Mesenchymal stem cell (in vitro differentiated cells and primary cell): ENCODE measurements at regions not wholly inside any gene's neighbourhood (a gene's known extent, or its start where the extent isn't known, plus 50 kb on each side); places are given as distances from the start of the nearest gene placed in this dataset.

ENCODE experiments used
- DNase-seq: peaks from one replicate; pipeline ENCODE4 v3.0.0-alpha.2; 2013
- H2AFZ ChIP-seq: one replicate; pipeline ENCODE4 v1.6.1; 2013; ENCODE audit warnings: low read depth, mild to moderate bottlenecking, control low read depth, inconsistent platforms, low read length, moderate library complexity
- H2AK5ac ChIP-seq: 2 replicates; pipeline ENCODE4 v1.6.1; 2013; ENCODE audit warnings: low read length, moderate library complexity, mild to moderate bottlenecking, inconsistent platforms; ENCODE audit not compliant: severe bottlenecking
- H2BK120ac ChIP-seq: one replicate; pipeline ENCODE4 v1.6.1; 2013; ENCODE audit warnings: low read depth, mild to moderate bottlenecking, inconsistent platforms, low read length, moderate library complexity
- H2BK12ac ChIP-seq, 2 experiments: one replicate each; pipeline ENCODE4 v1.6.1; 2013; ENCODE audit warnings: inconsistent platforms in 2 of 2, low read length in 2 of 2, mild to moderate bottlenecking in 2 of 2, moderate library complexity in 2 of 2, control low read depth in 1 of 2
- H2BK15ac ChIP-seq: one replicate; pipeline ENCODE4 v1.6.1; 2013; ENCODE audit warnings: mild to moderate bottlenecking, low read depth, inconsistent platforms; ENCODE audit not compliant: poor library complexity, severe bottlenecking
- H2BK5ac ChIP-seq: 2 replicates; pipeline ENCODE4 v1.6.1; 2013; ENCODE audit warnings: low read depth, mild to moderate bottlenecking, low read length, control low read depth, inconsistent platforms; ENCODE audit not compliant: poor library complexity, severe bottlenecking
- H3K14ac ChIP-seq, 2 experiments: one replicate each; pipeline ENCODE4 v1.6.1; 2013; ENCODE audit warnings: inconsistent platforms in 2 of 2, low read length in 2 of 2, control low read depth in 1 of 2, mild to moderate bottlenecking in 1 of 2, moderate library complexity in 1 of 2
- H3K18ac ChIP-seq, 2 experiments: one replicate each; pipeline ENCODE4 v1.6.1; 2013; ENCODE audit warnings: inconsistent platforms in 2 of 2, low read length in 2 of 2, control low read depth in 1 of 2, low read depth in 1 of 2, mild to moderate bottlenecking in 1 of 2
- H3K23ac ChIP-seq, 2 experiments: one replicate each; pipeline ENCODE4 v1.6.1; 2013; ENCODE audit warnings: inconsistent platforms in 2 of 2, low read length in 2 of 2, mild to moderate bottlenecking in 2 of 2, moderate library complexity in 2 of 2, control low read depth in 1 of 2
- H3K27ac ChIP-seq: 2 replicates; pipeline ENCODE4 v1.5.1; 2013; ENCODE audit warnings: mild to moderate bottlenecking, moderate library complexity, low read length, control low read depth, inconsistent platforms; ENCODE audit not compliant: poor library complexity, severe bottlenecking
- H3K27me3 ChIP-seq, 2 experiments: 2 replicates each; pipeline versions ENCODE4 v1.6.1 to v1.7.0; 2013; ENCODE audit warnings: low read length in 2 of 2, mild to moderate bottlenecking in 2 of 2, moderate library complexity in 2 of 2, control low read depth in 1 of 2, inconsistent platforms in 1 of 2; ENCODE audit not compliant: control insufficient read depth in 1 of 2, insufficient read depth in 1 of 2
- H3K36me3 ChIP-seq, 2 experiments: 2 replicates each; pipeline versions ENCODE4 v1.6.1 to v1.7.0; 2013; ENCODE audit warnings: low read length in 2 of 2, control low read depth in 1 of 2, inconsistent platforms in 1 of 2, low read depth in 1 of 2, mild to moderate bottlenecking in 1 of 2; ENCODE audit not compliant: insufficient read depth in 2 of 2, control insufficient read depth in 1 of 2
- H3K4ac ChIP-seq, 2 experiments: one replicate each; pipeline ENCODE4 v1.6.1; 2013; ENCODE audit warnings: inconsistent platforms in 2 of 2, low read length in 2 of 2, mild to moderate bottlenecking in 2 of 2, moderate library complexity in 2 of 2, control low read depth in 1 of 2, low read depth in 1 of 2
- H3K4me1 ChIP-seq: 2 replicates; pipeline ENCODE4 v1.6.1; 2013; ENCODE audit warnings: low read depth, low read length, control low read depth; ENCODE audit not compliant: control insufficient read depth, insufficient read depth
- H3K4me2 ChIP-seq: 2 replicates; pipeline ENCODE4 v1.6.1; 2013; ENCODE audit warnings: low read length, mild to moderate bottlenecking, inconsistent platforms; ENCODE audit not compliant: poor library complexity, severe bottlenecking
- H3K4me3 ChIP-seq, 2 experiments: 2 replicates each; pipeline versions ENCODE4 v1.5.1 to v1.7.0; 2013; ENCODE audit warnings: low read length in 2 of 2, mild to moderate bottlenecking in 2 of 2, control low read depth in 1 of 2, low read depth in 1 of 2; ENCODE audit not compliant: insufficient read depth in 1 of 2
- H3K79me1 ChIP-seq: replicated peaks from 2 replicates; pipeline ENCODE4 v1.6.1; 2013; ENCODE audit warnings: mild to moderate bottlenecking, control low read depth, low read length, inconsistent platforms; ENCODE audit not compliant: poor library complexity, severe bottlenecking
- H3K9ac ChIP-seq: 2 replicates; pipeline ENCODE4 v1.7.0; 2013; ENCODE audit warnings: mild to moderate bottlenecking, low read length, moderate library complexity
- H3K9me3 ChIP-seq: 2 replicates; pipeline ENCODE4 v1.7.0; 2013; ENCODE audit warnings: mild to moderate bottlenecking, low read length; ENCODE audit not compliant: control insufficient read depth
- H4K8ac ChIP-seq: one replicate; pipeline ENCODE4 v1.6.1; 2013; ENCODE audit warnings: inconsistent platforms, mild to moderate bottlenecking, low read length, moderate library complexity
- H4K91ac ChIP-seq: one replicate; pipeline ENCODE4 v1.6.1; 2013; ENCODE audit warnings: mild to moderate bottlenecking, low read length, inconsistent platforms
- WGBS: methylation state at CpG from one replicate; pipeline ENCODE4 v1.1.7; 2013; ENCODE audit warnings: mixed read lengths; 5-methylcytosine and 5-hydroxymethylcytosine counted together

- 87% methylated on average over 3 of the region's 3 CpGs for WGBS
- H3K9ac ChIP-seq = no peak overlapping the region
- no peak overlapping the region for H2BK120ac ChIP-seq
- no peak overlapping the region for H2BK12ac ChIP-seq
- H3K4me1 ChIP-seq = peaks cover 7% of the 10 kb centered on the region
- no peak overlapping the region for H4K8ac ChIP-seq
- H3K4me3 ChIP-seq = no peak overlapping the region
- H2AK5ac ChIP-seq = no peak overlapping the region
- no peaks in the 10 kb centered on the region for H3K36me3 ChIP-seq
- H3K23ac ChIP-seq = no peak overlapping the region
- H3K27ac ChIP-seq = no peak overlapping the region
- H2BK15ac ChIP-seq = no peak overlapping the region
- no peak overlapping the region for H2BK5ac ChIP-seq
- no peak overlapping the region for H4K91ac ChIP-seq
- peaks cover 0 to 19% of the 10 kb centered on the region in 2 experiments for H3K27me3 ChIP-seq
- no peak overlapping the region for H3K4ac ChIP-seq
- DNase-seq = no peak
- H2AFZ ChIP-seq = no peak overlapping the region
- H3K9me3 ChIP-seq = no peaks in the 10 kb centered on the region
- no peak overlapping the region for H3K4me2 ChIP-seq
- H3K14ac ChIP-seq = no peak overlapping the region
- no peaks in the 10 kb centered on the region for H3K79me1 ChIP-seq
- H3K18ac ChIP-seq = no peak overlapping the region
These were observed 112.8 kb downstream of the RIPK4 start for GRCh38 chr21:41653954-41654491.

- Histone ChIP-seq H2BK5ac (no peak overlapping the region), H2BK12ac (no peak overlapping the region), H3K9ac (no peak overlapping the region), H2AK5ac (no peak overlapping the region), H4K91ac (no peak overlapping the region), H2AFZ (no peak overlapping the region), H3K9me3 (no peaks in the 10 kb centered on the region), H3K23ac (no peak overlapping the region), H3K4me3 (no peak overlapping the region), H3K14ac (no peak overlapping the region), H3K27ac (no peak overlapping the region), H3K18ac (no peak overlapping the region), H3K36me3 (no peaks in the 10 kb centered on the region), H3K27me3 (peaks cover 0 to 14% of the 10 kb centered on the region in 2 experiments), H3K4ac (no peak overlapping the region), H2BK120ac (no peak overlapping the region), H3K79me1 (no peaks in the 10 kb centered on the region), H4K8ac (no peak overlapping the region), H2BK15ac (no peak overlapping the region), H3K4me1 (peaks cover 10% of the 10 kb centered on the region), H3K4me2 (no peak overlapping the region)
- WGBS = 83% methylated on average over 13 of the region's 13 CpGs
- no peak for DNase-seq
These were observed 113.5 kb downstream of the RIPK4 start for GRCh38 chr21:41653243-41653953.

GRCh38 chr21:41651830-41652229 is 115.0 kb downstream of the RIPK4 start:
- WGBS = 91% methylated on average over 4 of the region's 6 CpGs
- Histone ChIP-seq H2BK15ac (no peak overlapping the region), H3K4ac (no peak overlapping the region), H3K27ac (no peak overlapping the region), H3K4me2 (no peak overlapping the region), H3K27me3 (peaks cover 0 to 3% of the 10 kb centered on the region in 2 experiments), H2BK5ac (no peak overlapping the region), H2BK120ac (no peak overlapping the region), H3K36me3 (no peaks in the 10 kb centered on the region), H3K9ac (no peak overlapping the region), H2AK5ac (no peak overlapping the region), H3K79me1 (no peaks in the 10 kb centered on the region), H3K4me1 (peaks cover 14% of the 10 kb centered on the region), H3K14ac (no peak overlapping the region), H2BK12ac (no peak overlapping the region), H3K23ac (no peak overlapping the region), H2AFZ (no peak overlapping the region), H3K9me3 (no peaks in the 10 kb centered on the region), H4K8ac (no peak overlapping the region), H3K18ac (no peak overlapping the region), H4K91ac (no peak overlapping the region), H3K4me3 (no peak overlapping the region)
- DNase-seq = no peak

GRCh38 chr21:41651406-41651805 is 115.4 kb downstream of the RIPK4 start:
- Histone ChIP-seq H3K4me3 (no peak overlapping the region), H3K4ac (no peak overlapping the region), H3K79me1 (no peaks in the 10 kb centered on the region), H4K91ac (no peak overlapping the region), H3K9me3 (no peaks in the 10 kb centered on the region), H3K23ac (no peak overlapping the region), H2BK15ac (no peak overlapping the region), H2BK120ac (no peak overlapping the region), H2BK12ac (no peak overlapping the region), H2BK5ac (no peak overlapping the region), H2AFZ (no peak overlapping the region), H3K18ac (no peak overlapping the region), H2AK5ac (no peak overlapping the region), H3K27me3 (no peaks in the 10 kb centered on the region), H3K14ac (no peak overlapping the region), H3K9ac (no peak overlapping the region), H3K36me3 (no peaks in the 10 kb centered on the region), H3K4me1 (peaks cover 14% of the 10 kb centered on the region), H3K4me2 (no peak overlapping the region), H3K27ac (no peak overlapping the region), H4K8ac (no peak overlapping the region)
- no peak for DNase-seq
- WGBS = 93% methylated on average over 8 of the region's 8 CpGs
